ENCODE measurements at regions not wholly inside any gene's neighbourhood (a gene's known extent, or its start where the extent isn't known, plus 50 kb on each side); places are given as distances from the start of the nearest gene placed in this dataset.

- DNase-seq: no peak
- no peaks in the 10 kb centered on the region for H3K36me3 ChIP-seq
- no peaks in the 10 kb centered on the region for H3K9me3 ChIP-seq
- intact Hi-C loops (cut with DNase I): no loop called here
- TF ChIP-seq EP300 (IDR thresholded peaks at IDR 0.05) (no peak), POLR2AphosphoS5 (IDR thresholded peaks at IDR 0.05) (no peak), CTCF (IDR thresholded peaks at IDR 0.05) (no peak), POLR2A (IDR thresholded peaks at IDR 0.05) (no peak)
- 88 to 91% methylated on average over 5 of the region's 5 CpGs for WGBS, 2 donors
- H3K4me1 ChIP-seq: peaks cover 0 to 49% (median 41%) of the 10 kb centered on the region in 4 donors
- H3K4me3 ChIP-seq: no peak overlapping the region
- no peaks in the 10 kb centered on the region for H3K27me3 ChIP-seq
- no peak overlapping the region for H3K27ac ChIP-seq
Observed at GRCh38 chr2:109681633-109682380, 67.6 kb downstream of the SOWAHC start.

- Histone ChIP-seq H3K4me1 (peaks cover 0 to 62% (median 51%) of the 10 kb centered on the region in 4 donors), H3K4me3 (no peak overlapping the region), H3K27me3 (no peaks in the 10 kb centered on the region), H3K36me3 (no peaks in the 10 kb centered on the region), H3K9me3 (no peaks in the 10 kb centered on the region), H3K27ac (no peak overlapping the region)
- intact Hi-C loops (cut with DNase I): no loop called here
- WGBS, 2 donors: 91 to 92% methylated on average over 8 of the region's 8 CpGs
- TF ChIP-seq POLR2AphosphoS5 (IDR thresholded peaks at IDR 0.05): no peak
- no peak for TF ChIP-seq CTCF (IDR thresholded peaks at IDR 0.05)
- TF ChIP-seq POLR2A (IDR thresholded peaks at IDR 0.05): no peak
- no peak for TF ChIP-seq EP300 (IDR thresholded peaks at IDR 0.05)
- no peak for DNase-seq
Observed at GRCh38 chr2:109683452-109683851, 69.3 kb downstream of the SOWAHC start.

- Histone ChIP-seq H3K36me3 (no peaks in the 10 kb centered on the region), H3K27me3 (no peaks in the 10 kb centered on the region), H3K4me3 (no peak overlapping the region), H3K27ac (peak overlapping the region in 3 of 4 donors; percentile 82 to 92 (median 91)), H3K9me3 (no peaks in the 10 kb centered on the region), H3K4me1 (peaks cover 0 to 65% (median 53%) of the 10 kb centered on the region in 4 donors)
- WGBS, 2 donors: 76 to 83% methylated on average over 4 of the region's 4 CpGs
- DNase-seq: no peak
- intact Hi-C loops (cut with DNase I): no loop called here
- peak in 2 of 4 donors; percentile 18 to 32 for TF ChIP-seq POLR2AphosphoS5 (IDR thresholded peaks at IDR 0.05)
- TF ChIP-seq CTCF (IDR thresholded peaks at IDR 0.05): no peak
Observed at GRCh38 chr2:109685453-109685852, 71.3 kb downstream of the SOWAHC start.

- intact Hi-C loops (cut with DNase I): no loop called here
- H3K36me3 ChIP-seq: no peaks in the 10 kb centered on the region
- H3K4me1 ChIP-seq: peaks cover 0 to 72% (median 66%) of the 10 kb centered on the region in 4 donors
- 63 to 79% methylated on average over 4 of the region's 4 CpGs for WGBS, 2 donors
- TF ChIP-seq CTCF (IDR thresholded peaks at IDR 0.05) (no peak), POLR2A (IDR thresholded peaks at IDR 0.05) (no peak), POLR2AphosphoS5 (IDR thresholded peaks at IDR 0.05) (no peak), EP300 (IDR thresholded peaks at IDR 0.05) (no peak)
- no peaks in the 10 kb centered on the region for H3K9me3 ChIP-seq
- no peaks in the 10 kb centered on the region for H3K27me3 ChIP-seq
- no peak for DNase-seq
- no peak overlapping the region for H3K4me3 ChIP-seq
- H3K27ac ChIP-seq: peak overlapping the region; percentile 82 to 92 (median 90)
Observed at GRCh38 chr2:109686921-109687320, 72.8 kb downstream of the SOWAHC start.

All from sigmoid colon (tissue), 6 donors.